ENCODE measurements at regions not wholly inside any gene's neighbourhood (a gene's known extent, or its start where the extent isn't known, plus 50 kb on each side); places are given as distances from the start of the nearest gene placed in this dataset.
"Not testable (repeated sequence)": the region's sequence is repeated elsewhere in the genome, so short reads cannot be mapped to it uniquely, and the experiment has no call there.

- DNase-seq = no peak
Observed at GRCh38 chr11:91295591-91295990, 929.0 kb upstream of the FAT3 start.

- no peak for DNase-seq
Observed at GRCh38 chr11:91293119-91293518, 931.5 kb upstream of the FAT3 start.

- no peak for DNase-seq
Observed at GRCh38 chr11:91272089-91272488, 952.5 kb upstream of the FAT3 start.

DNA sequence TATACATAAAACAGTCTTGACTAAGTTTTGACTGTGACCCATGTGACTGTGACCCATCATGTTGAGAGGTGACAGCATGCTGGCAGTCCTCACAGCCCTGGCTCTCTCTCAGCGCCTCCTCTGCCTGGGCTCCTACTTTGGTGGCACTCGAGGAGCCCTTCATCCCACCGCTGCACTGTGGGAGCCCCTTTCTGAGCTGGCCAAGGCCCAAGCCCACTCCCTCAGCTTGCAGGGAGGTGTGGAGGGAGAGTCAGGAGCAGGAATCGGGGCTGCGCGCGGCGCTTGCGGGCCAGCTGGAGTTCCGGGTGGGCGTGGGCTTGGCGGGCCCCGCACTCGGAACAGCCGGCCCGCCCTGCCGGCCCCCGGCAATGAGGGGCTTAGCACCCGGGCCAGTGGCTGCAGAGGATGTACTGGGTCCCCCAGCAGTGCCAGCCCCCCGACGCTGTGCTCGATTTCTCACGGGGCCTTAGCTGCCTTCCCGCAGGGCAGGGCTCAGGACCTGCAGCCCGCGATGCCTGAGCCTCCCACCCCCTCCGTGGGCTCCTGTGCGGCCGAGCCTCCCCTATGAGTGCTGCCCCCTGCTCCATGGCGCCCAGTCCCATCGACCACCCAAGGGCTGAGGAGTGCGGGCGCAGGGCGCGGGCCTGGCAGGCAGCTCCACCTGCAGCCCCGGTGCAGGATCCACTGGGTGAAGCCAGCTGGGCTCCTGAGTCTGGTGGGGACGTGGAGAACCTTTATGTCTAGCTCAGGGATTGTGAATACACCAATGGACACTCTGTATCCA lies 955.9 kb upstream of the FAT3 start:
- not testable (repeated sequence) for DNase-seq

GRCh38 chr11:91265946-91266345 lies 958.7 kb upstream of the FAT3 start:
- no peak for DNase-seq

DNA sequence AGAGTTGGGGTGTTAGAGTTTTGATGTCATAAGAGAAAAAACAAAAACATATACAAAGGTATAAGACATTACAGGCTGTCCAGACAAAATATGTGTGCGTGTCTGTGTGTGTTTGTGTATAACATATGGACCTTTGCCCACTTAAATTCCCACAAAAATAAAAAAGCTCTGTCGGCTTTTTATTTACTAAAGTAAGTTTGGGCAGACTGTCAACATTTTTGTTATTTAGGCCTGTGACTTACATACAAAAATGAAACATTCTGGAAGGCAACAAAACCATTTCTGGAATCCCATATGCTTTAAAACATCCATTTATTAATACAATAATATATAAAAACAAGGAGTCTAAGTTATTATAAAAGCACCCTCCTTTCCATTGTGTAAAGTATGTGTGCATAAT lies 960.1 kb upstream of the FAT3 start:
- DNase-seq = no peak

DNA sequence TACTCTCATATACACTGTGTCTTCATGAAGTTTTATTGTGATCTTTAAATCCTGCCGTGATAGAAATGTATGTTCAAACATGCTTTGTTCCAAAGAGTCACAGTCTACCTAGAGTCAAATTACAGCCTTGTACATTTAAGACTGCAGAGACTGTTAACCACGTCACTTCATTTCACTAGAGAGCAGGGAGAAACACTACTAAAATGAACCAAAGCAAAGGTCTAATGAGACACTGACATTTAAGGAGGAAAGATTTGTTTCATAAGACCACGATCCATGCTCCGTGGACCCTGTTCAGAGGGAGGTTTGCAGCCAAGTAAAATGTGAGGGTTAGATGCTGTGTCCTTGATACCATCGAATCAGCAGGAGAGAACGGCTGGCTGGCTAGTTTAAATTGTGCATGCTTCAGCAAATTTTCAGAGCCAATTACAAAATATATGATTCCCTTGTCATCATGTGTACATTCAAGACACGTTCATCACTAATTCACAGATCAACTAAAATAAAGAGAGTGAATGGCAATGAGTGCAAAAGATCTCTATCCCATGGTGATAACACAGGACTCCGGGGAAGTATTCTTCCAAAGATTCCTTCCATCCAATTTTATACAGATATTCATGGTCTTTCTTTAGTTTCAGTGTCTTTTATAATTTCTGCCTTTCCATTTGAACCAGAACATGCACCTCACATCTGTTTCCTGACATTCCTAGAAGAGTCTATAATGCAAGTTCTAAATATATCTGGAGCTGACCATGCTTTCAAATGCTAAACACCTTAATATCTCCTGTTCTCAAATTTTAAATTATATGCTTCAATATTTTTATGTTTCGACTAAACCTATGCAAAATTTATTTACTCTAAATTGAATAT lies 960.9 kb upstream of the FAT3 start:
- DNase-seq = no peak

- no peak for DNase-seq
Observed at GRCh38 chr11:91261513-91261912, 963.1 kb upstream of the FAT3 start.

DNA sequence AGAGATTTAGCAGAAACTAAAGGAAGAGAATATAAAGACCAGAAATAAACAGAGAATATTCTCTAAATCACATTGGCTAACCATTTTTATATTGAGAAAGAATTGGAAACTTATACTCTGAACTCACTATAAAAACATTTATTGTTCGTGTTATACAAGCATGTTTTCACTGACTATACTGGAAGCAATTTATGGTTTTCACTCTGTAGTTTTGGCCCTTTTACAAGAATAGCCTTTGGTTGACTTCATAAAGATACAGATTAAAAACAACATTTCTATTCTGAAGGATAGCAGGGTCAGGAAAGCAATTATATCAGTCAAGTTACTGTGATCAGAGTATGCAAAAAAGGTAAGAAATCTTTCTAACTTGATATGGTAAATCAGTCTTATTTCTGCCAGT lies 965.7 kb upstream of the FAT3 start:
- DNase-seq = no peak

DNA sequence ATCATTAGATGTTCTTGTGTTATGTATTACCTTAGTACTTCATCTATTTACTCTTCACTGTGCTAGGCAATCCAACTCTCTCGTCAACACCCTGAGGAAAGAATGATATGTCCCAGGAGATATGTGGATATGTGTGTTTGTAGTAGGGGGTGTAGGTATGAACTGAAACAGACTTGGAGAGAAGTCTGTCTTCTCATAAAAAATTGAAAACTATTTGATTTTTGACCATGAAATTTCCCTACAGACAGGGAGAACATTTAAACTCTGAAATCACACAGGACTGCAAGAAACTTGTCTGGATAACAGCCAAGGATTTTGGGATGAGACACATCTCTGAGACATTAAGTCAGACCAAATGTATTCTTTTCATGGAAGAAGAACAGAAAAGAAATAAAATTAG lies 967.0 kb upstream of the FAT3 start:
- no peak for DNase-seq

GRCh38 chr11:91248199-91248807 lies 976.3 kb upstream of the FAT3 start:
- DNase-seq = peak; percentile 81

GRCh38 chr11:91247009-91247735 lies 977.4 kb upstream of the FAT3 start:
- DNase-seq = no peak

- no peak for DNase-seq
Observed at GRCh38 chr11:91244912-91245311, 979.7 kb upstream of the FAT3 start.

DNA sequence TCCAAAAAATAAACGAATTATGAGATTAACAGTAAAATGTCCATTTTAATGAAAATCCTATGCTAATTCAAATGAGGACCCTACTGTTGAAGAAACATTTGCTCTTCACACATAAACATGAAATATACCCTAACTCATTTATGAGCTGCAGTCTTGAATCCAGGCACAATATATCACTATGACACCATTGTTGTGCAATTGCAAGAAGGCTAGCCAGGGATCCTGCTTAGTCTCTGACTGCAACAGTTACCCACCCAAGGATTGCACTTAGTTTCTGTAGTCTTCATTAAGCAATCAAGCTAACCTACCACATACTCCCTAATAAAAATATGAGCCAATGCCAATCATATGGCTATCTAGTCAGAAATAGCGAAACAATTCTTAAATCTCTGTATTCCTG lies 981.0 kb upstream of the FAT3 start:
- DNase-seq = no peak

DNA sequence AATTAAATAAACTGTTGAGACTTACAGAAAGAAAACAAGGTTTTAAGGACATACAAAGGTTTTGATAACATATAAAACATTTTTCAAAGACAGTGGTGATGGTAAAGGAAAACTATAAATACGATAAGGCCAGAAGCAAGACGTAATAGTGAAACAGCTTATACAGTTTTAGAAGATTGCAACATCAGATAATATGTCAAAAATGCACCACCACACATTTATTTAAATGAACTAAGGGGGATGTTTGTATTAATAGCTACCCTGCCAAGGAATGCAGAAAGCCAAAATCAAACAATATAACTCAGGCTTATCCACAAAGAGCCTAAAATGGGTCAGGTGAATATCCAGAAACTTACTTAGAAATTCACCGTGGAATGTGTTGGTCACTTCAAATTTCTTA lies 981.6 kb upstream of the FAT3 start:
- no peak for DNase-seq

DNA sequence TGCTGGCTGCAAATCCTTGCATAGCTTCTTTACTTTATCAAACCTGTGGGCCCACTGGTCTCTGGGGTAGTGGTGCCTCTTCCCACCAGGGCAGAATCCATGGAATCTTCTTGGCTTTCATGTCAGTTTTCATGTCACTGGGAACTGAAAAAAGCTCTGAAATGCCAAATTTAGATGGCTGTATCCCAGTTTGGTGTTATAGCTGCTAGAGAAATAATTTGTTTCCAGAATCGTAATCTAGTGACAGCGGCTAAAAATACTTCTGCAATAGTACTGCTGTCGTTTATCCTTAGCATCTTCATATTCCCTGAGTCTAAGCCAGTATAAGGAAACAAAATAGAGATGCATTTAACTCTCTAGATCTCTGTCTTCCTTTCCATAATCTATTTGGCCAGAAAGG lies 983.4 kb upstream of the FAT3 start:
- no peak for DNase-seq

DNA sequence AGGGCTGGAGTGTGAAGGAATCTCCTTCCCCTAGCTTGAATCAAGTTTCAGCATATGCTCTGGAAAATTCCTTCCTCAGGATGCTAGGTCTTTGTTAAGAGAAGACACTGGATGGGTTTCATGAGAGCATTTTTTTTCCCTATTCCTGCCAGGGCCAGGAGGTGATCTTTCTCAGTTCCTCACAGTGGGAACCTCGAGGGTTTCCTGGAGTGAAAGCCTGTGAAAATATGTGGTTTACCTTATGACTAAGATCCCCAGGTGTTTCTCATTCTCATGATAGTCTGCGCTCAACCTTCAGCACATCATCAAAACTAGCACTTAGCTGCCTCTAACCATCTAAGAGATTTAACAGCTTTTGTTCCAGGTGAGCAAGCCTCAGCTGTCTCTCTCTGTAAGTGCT lies 985.3 kb upstream of the FAT3 start:
- peak; percentile 16 for DNase-seq

DNA sequence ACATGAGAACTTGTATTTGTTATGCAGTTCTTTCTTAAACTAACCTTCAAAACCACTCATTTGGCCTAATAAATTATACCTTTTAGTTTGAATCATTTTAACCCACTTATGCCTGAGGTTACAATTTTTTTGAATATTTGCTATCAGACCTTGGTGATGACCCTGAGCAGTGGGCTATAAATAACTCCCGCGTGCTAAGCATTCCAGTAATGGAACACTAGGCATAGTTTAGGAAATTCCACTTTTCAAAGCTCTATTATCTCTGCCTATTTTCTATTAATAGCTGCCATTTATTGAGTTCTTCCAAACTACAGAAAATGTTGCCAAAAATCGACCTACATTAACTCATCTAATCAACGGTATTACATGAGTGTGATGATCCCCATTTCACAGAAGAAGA lies 993.4 kb upstream of the FAT3 start:
- DNase-seq = no peak

DNA sequence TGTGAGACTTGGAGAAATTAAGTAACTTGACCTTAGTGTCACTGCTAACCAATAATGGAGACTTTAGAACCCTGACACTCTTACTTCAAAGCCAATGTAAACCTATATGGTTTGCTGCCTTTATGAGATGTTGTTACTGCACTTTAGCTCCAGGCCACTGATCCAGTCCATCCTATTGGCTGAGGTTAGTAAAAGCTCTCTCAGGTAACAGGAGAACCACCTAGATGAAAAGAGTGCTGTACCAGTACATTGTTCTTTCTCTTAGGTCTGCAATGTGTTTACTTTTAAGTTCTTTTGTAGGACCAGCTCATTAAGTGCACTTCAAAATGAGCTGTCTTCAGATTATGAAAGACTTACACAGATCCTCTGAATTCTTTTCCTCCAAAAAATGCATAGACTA lies 994.0 kb upstream of the FAT3 start:
- DNase-seq = peak; percentile 52

- no peak for DNase-seq
Observed at GRCh38 chr11:91222830-91223229, 1000.0 kb upstream of the CHORDC1 start.

DNA sequence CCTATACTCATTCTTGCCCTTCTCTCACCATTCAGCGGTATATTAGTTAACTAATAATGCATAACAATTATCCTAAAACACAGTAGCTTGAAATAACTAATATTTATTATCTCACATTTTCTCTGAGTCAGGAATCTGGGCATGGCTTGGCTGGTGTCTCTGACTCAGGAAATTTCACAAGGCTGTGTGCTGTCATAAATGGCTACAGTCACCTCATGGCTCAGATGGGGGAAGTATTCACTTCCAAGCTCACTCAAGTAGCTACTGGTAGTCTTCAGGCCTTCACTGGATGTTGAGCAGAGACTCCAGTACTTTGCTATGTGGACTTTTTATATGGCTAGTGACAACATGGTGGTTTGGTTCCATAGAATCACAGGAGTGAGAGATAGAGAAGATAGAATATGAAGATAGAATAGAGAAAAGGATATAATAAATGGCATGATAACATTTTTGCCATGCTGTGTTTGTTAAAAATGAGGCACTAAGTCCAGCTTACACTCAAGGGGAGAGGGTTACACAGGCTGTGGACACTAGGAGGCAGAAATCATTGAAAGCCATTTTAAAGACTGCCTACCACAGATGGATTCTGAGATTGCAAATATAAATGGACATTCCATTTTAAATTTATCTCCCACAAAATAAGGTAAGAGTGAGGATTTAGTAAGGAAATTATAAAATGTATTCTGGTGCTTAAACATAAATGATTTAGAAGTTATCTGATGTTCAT lies 997.8 kb upstream of the CHORDC1 start:
- no peak for DNase-seq

- DNase-seq = no peak
Observed at GRCh38 chr11:91219535-91219934, 996.7 kb upstream of the CHORDC1 start.

GRCh38 chr11:91209751-91210150 lies 986.9 kb upstream of the CHORDC1 start:
- DNase-seq = no peak
